Astrocyte (in vitro differentiated cells and primary cell): ENCODE measurements at regions not wholly inside any gene's neighbourhood (a gene's known extent, or its start where the extent isn't known, plus 50 kb on each side); places are given as distances from the start of the nearest gene placed in this dataset.
A peak's percentile ranks its signal among the peaks of the same experiment; 100 is the strongest.

ENCODE experiments used
- DNase-seq: peaks from one replicate; pipeline ENCODE4 v3.0.0-alpha.2; 2010; ENCODE audit warnings: low read depth
- FAIRE-seq: peaks from 2 replicates; lab custom pipeline; 2011; peaks lifted over from hg19 to GRCh38; lab: Jason Lieb, UNC
- H2AFZ ChIP-seq: 2 replicates; pipeline ENCODE4 v1.6.0; 2012; ENCODE audit warnings: low read depth, low read length, inconsistent platforms
- H3K27ac ChIP-seq: 2 replicates; pipeline ENCODE4 v1.5.1; 2011; ENCODE audit warnings: low read depth, low read length, inconsistent platforms
- H3K27me3 ChIP-seq: 2 replicates; pipeline ENCODE4 v1.6.0; 2011; ENCODE audit warnings: low read length, inconsistent platforms; ENCODE audit not compliant: insufficient read depth
- H3K36me3 ChIP-seq: 2 replicates; pipeline ENCODE4 v1.5.1; 2011; ENCODE audit warnings: low read length, inconsistent platforms; ENCODE audit not compliant: insufficient read depth
- H3K4me1 ChIP-seq: 2 replicates; pipeline ENCODE4 v1.5.1; 2011; ENCODE audit warnings: low read length, inconsistent platforms; ENCODE audit not compliant: insufficient read depth
- H3K4me2 ChIP-seq: 2 replicates; pipeline ENCODE4 v1.6.0; 2012; ENCODE audit warnings: low read length, inconsistent platforms
- H3K4me3 ChIP-seq: 2 replicates; pipeline ENCODE4 v1.5.1; 2011; ENCODE audit warnings: low read depth, mild to moderate bottlenecking, low read length, inconsistent platforms; ENCODE audit not compliant: insufficient read depth
- H3K79me2 ChIP-seq: 2 replicates; pipeline ENCODE4 v1.6.0; 2012; ENCODE audit warnings: mild to moderate bottlenecking, low read length, inconsistent platforms; ENCODE audit not compliant: insufficient read depth
- H3K9ac ChIP-seq: 2 replicates; pipeline ENCODE4 v1.6.0; 2012; ENCODE audit warnings: mild to moderate bottlenecking, low read length, inconsistent platforms
- H3K9me3 ChIP-seq: 2 replicates; pipeline ENCODE4 v1.5.1; 2012; ENCODE audit warnings: low read depth, mild to moderate bottlenecking, low read length, inconsistent platforms; ENCODE audit not compliant: insufficient read depth
- H4K20me1 ChIP-seq: 2 replicates; pipeline ENCODE4 v1.6.0; 2012; ENCODE audit warnings: low read length, inconsistent platforms; ENCODE audit not compliant: insufficient read depth
- H3K27ac Mint-ChIP-seq: one replicate; pipeline ENCODE4 v1.8.0; 2021; ENCODE audit warnings: mild to moderate bottlenecking, mixed read lengths; ENCODE audit not compliant: unreplicated experiment
- H3K27me3 Mint-ChIP-seq: one replicate; pipeline ENCODE4 v1.8.0; 2021; ENCODE audit warnings: low read depth, mixed read lengths; ENCODE audit not compliant: unreplicated experiment
- H3K36me3 Mint-ChIP-seq: one replicate; pipeline ENCODE4 v1.8.0; 2021; ENCODE audit warnings: low read depth, mixed read lengths; ENCODE audit not compliant: unreplicated experiment
- H3K4me1 Mint-ChIP-seq: one replicate; pipeline ENCODE4 v1.8.0; 2021; ENCODE audit warnings: low read depth, mixed read lengths; ENCODE audit not compliant: unreplicated experiment
- H3K4me3 Mint-ChIP-seq: one replicate; pipeline ENCODE4 v1.8.0; 2021; ENCODE audit warnings: mild to moderate bottlenecking, moderate library complexity, mixed read lengths; ENCODE audit not compliant: unreplicated experiment
- H3K9me3 Mint-ChIP-seq: one replicate; pipeline ENCODE4 v1.8.0; 2021; ENCODE audit warnings: mild to moderate bottlenecking, mixed read lengths; ENCODE audit not compliant: unreplicated experiment
- EZH2 ChIP-seq: IDR thresholded peaks from 2 replicates; pipeline ENCODE4 v1.6.1; 2012; ENCODE audit warnings: mild to moderate bottlenecking, low read length, inconsistent platforms; ENCODE audit not compliant: insufficient read depth
- TF ChIP-seq, protein P1 (sequence below): IDR thresholded peaks from 2 replicates; pipeline ENCODE4 v1.5.1; 2011; ENCODE audit warnings: low read depth, mild to moderate bottlenecking, inconsistent platforms, low read length, moderate library complexity; ENCODE audit not compliant: insufficient read depth

DNA sequence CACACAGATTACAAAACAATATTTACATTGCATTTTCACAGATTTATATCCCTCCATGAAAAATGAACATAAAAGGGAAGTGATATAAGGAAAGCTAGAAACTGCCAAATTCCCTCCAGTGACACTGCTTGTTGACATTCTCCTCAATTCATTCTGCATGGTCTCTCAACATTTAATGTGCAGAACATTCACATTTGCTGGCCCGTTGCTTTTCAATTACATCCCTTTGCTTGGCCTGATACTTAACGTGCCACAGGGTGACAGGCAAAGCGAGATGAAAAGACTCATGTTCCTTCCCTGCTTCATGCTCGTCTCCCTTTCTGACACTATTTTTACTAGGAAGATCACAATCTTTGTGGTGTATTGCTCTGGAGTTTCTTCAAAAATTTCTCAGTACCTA, 1019.7 kb upstream of the LRRN3 start:
- DNase-seq (no peak), FAIRE-seq (no peak)
- Histone ChIP-seq H4K20me1 (no peaks in the 10 kb centered on the region), H3K9me3 (no peaks in the 10 kb centered on the region), H2AFZ (peak overlapping the region; percentile 49), H3K36me3 (no peaks in the 10 kb centered on the region), H3K4me2 (no peak overlapping the region), H3K4me3 (no peak overlapping the region), H3K79me2 (no peaks in the 10 kb centered on the region), H3K27me3 (no peaks in the 10 kb centered on the region), H3K4me1 (no peaks in the 10 kb centered on the region), H3K27ac (no peak overlapping the region), H3K9ac (no peak overlapping the region)
- Mint-ChIP-seq H3K27me3 (no peaks in the 10 kb centered on the region), H3K36me3 (no peaks in the 10 kb centered on the region), H3K9me3 (no peaks in the 10 kb centered on the region), H3K4me3 (no peak overlapping the region), H3K4me1 (no peaks in the 10 kb centered on the region), H3K27ac (no peak overlapping the region)
- no peak for TF ChIP-seq EZH2
- TF ChIP-seq, protein P1, sequence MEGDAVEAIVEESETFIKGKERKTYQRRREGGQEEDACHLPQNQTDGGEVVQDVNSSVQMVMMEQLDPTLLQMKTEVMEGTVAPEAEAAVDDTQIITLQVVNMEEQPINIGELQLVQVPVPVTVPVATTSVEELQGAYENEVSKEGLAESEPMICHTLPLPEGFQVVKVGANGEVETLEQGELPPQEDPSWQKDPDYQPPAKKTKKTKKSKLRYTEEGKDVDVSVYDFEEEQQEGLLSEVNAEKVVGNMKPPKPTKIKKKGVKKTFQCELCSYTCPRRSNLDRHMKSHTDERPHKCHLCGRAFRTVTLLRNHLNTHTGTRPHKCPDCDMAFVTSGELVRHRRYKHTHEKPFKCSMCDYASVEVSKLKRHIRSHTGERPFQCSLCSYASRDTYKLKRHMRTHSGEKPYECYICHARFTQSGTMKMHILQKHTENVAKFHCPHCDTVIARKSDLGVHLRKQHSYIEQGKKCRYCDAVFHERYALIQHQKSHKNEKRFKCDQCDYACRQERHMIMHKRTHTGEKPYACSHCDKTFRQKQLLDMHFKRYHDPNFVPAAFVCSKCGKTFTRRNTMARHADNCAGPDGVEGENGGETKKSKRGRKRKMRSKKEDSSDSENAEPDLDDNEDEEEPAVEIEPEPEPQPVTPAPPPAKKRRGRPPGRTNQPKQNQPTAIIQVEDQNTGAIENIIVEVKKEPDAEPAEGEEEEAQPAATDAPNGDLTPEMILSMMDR = no peak

DNA sequence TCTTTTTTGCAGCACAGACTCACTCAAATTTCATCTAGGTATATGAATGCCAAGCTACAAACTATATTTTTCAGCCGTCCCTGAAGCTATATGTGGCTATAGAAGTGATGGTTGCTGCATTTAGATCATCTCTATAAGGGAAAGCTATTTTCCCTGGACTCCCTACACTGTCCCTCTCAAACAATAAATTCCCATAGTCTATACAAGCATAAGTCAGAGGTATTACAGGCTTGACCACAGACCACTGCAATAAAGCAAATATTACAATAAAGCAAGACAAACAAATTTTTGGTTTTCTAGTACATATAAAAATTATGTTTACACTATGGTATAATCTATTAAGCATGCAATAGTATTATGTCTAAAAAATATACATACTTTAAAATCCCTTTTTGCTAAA, 1015.5 kb upstream of the LRRN3 start:
- H3K27ac ChIP-seq = no peak overlapping the region
- no peaks in the 10 kb centered on the region for H3K36me3 ChIP-seq
- DNase-seq (no peak), FAIRE-seq (no peak)
- Mint-ChIP-seq H3K9me3 (no peaks in the 10 kb centered on the region), H3K36me3 (no peaks in the 10 kb centered on the region), H3K4me3 (no peak overlapping the region), H3K27ac (no peak overlapping the region), H3K4me1 (no peaks in the 10 kb centered on the region), H3K27me3 (no peaks in the 10 kb centered on the region)
- no peaks in the 10 kb centered on the region for H3K79me2 ChIP-seq
- H3K27me3 ChIP-seq = no peaks in the 10 kb centered on the region
- no peak overlapping the region for H2AFZ ChIP-seq
- H3K9me3 ChIP-seq = no peaks in the 10 kb centered on the region
- no peaks in the 10 kb centered on the region for H4K20me1 ChIP-seq
- H3K4me1 ChIP-seq = no peaks in the 10 kb centered on the region
- no peak for TF ChIP-seq EZH2
- no peak overlapping the region for H3K4me2 ChIP-seq
- H3K9ac ChIP-seq = no peak overlapping the region
- H3K4me3 ChIP-seq = no peak overlapping the region

DNA sequence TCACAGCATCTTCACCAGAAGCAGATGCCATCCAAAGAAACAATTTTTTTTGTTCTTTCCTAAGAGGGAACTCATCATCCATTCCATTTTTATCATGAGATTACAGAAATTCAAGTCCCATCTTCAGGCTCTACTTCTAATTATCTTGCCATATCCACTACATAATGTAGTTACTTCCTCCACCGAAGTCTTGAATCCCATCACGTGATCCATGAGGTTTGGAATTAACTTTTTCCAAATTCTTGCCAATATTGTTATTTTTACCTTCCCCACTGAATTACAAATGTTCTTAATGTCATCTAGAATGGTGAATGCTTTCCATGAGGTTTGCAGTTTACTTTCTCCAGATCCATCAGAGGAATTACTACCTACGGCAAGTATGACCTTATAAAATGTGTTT, 1014.7 kb upstream of the LRRN3 start:
- no peaks in the 10 kb centered on the region for H3K27me3 ChIP-seq
- H3K27ac ChIP-seq = no peak overlapping the region
- no peaks in the 10 kb centered on the region for H3K4me1 Mint-ChIP-seq

More for the DNA sequence above, 1014.7 kb upstream of the LRRN3 start:
- Mint-ChIP-seq H3K36me3 (no peaks in the 10 kb centered on the region), H3K9me3 (no peaks in the 10 kb centered on the region), H3K27me3 (no peaks in the 10 kb centered on the region), H3K4me3 (no peak overlapping the region), H3K27ac (no peak overlapping the region)
- H3K36me3 ChIP-seq = no peaks in the 10 kb centered on the region
- DNase-seq (no peak), FAIRE-seq (no peak)
- H3K4me2 ChIP-seq = no peak overlapping the region
- no peaks in the 10 kb centered on the region for H3K9me3 ChIP-seq
- no peak overlapping the region for H3K4me3 ChIP-seq
- H4K20me1 ChIP-seq = no peaks in the 10 kb centered on the region
- TF ChIP-seq, protein P1 = no peak
- TF ChIP-seq EZH2 = no peak
- no peak overlapping the region for H2AFZ ChIP-seq
- H3K4me1 ChIP-seq = no peaks in the 10 kb centered on the region
- H3K79me2 ChIP-seq = no peaks in the 10 kb centered on the region
- no peak overlapping the region for H3K9ac ChIP-seq
